ENCODE measurements at regions not wholly inside any gene's neighbourhood (a gene's known extent, or its start where the extent isn't known, plus 50 kb on each side); places are given as distances from the start of the nearest gene placed in this dataset.
"Not testable (repeated sequence)": the region's sequence is repeated elsewhere in the genome, so short reads cannot be mapped to it uniquely, and the experiment has no call there.

DNA sequence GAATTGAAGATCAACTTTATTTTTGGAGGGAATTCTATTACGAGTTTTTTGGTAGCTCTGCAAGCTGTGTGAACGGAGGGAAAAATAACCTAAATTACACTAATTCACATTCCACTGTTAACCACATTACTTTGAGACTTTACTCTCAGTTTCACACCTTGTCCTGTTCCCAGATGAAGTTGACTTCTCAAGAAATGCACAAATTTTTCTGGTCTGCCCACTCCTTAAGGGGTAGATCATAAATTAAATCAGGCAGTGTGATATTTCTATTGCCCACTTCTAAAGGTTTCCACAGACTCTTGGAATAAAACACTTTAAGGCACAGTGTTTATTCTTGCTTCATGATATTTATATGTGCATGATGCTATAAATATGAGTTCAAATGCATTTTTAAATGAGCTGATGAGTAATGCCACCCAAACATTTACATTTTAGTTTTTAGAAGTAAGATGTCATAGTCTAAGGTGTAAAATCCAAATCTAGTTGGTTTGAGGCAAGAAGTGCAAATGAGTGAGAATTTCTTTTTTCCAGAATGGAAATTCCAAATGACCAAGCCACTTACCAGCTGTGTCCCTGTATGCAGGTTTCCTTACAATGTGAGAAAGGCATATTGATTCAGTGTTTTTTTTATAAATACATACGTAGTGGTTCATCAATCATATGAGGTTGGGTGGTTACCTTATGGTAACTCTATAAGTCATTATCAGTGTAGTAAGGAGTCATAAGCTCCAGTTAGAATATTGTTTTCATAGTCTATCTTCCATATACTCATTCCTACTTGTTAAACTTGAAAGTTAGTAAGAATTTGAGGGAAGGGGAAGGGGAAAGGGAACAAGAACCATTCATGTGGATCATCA lies 437.7 kb upstream of the MEF2C start:
- H3K27ac ChIP-seq: no peak overlapping the region
- no peak for ATAC-seq
- intact Hi-C loops (cut with DNase I): no loop called here
- H3K36me3 ChIP-seq: no peaks in the 10 kb centered on the region
- no peaks in the 10 kb centered on the region for H3K27me3 ChIP-seq
- WGBS (ENCODE audit: insufficient coverage, low coverage, low lambda C conversion rate, missing lambda C conversion rate): 47% methylated on average over 3 of the region's 3 CpGs
- H3K9me3 ChIP-seq: no peaks in the 10 kb centered on the region
- TF ChIP-seq, protein P1, sequence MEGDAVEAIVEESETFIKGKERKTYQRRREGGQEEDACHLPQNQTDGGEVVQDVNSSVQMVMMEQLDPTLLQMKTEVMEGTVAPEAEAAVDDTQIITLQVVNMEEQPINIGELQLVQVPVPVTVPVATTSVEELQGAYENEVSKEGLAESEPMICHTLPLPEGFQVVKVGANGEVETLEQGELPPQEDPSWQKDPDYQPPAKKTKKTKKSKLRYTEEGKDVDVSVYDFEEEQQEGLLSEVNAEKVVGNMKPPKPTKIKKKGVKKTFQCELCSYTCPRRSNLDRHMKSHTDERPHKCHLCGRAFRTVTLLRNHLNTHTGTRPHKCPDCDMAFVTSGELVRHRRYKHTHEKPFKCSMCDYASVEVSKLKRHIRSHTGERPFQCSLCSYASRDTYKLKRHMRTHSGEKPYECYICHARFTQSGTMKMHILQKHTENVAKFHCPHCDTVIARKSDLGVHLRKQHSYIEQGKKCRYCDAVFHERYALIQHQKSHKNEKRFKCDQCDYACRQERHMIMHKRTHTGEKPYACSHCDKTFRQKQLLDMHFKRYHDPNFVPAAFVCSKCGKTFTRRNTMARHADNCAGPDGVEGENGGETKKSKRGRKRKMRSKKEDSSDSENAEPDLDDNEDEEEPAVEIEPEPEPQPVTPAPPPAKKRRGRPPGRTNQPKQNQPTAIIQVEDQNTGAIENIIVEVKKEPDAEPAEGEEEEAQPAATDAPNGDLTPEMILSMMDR (IDR thresholded peaks at IDR 0.05): no peak
- no peak for TF ChIP-seq POLR2A (IDR thresholded peaks at IDR 0.05)
- DNase-seq: no peak
- peaks cover 0 to 1% (median 0%) of the 10 kb centered on the region in 4 donors for H3K4me1 ChIP-seq
- H3K4me3 ChIP-seq: no peak overlapping the region

DNA sequence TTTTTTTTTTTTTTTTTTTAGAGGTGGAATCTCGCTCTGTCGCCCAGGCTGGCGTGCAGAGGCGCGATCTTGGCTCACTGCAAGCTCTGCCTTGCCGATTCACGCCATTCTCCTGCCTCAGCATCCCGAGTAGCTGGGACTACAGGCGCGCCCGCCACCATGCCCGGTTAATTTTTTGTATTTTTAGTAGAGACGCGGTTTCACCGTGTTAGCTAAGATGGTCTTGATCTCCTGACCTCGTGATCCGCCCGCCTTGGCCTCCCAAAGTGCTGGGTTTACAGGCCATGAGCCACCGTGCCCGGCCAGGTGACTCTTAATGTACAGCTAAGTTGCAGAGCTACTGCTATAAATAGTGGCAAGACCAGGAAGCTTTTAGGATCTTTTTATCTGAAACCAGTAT lies 434.9 kb upstream of the MEF2C start:
- H3K4me3 ChIP-seq; DNase-seq; H3K27me3 ChIP-seq; intact Hi-C loops (cut with DNase I); H3K36me3 ChIP-seq; H3K27ac ChIP-seq; ATAC-seq; H3K9me3 ChIP-seq: not testable (repeated sequence)
- WGBS (ENCODE audit: insufficient coverage, low coverage, low lambda C conversion rate, missing lambda C conversion rate): 94% methylated on average over 11 of the region's 20 CpGs
- peaks cover 0 to 11% (median 0%) of the 10 kb centered on the region in 4 donors for H3K4me1 ChIP-seq

DNA sequence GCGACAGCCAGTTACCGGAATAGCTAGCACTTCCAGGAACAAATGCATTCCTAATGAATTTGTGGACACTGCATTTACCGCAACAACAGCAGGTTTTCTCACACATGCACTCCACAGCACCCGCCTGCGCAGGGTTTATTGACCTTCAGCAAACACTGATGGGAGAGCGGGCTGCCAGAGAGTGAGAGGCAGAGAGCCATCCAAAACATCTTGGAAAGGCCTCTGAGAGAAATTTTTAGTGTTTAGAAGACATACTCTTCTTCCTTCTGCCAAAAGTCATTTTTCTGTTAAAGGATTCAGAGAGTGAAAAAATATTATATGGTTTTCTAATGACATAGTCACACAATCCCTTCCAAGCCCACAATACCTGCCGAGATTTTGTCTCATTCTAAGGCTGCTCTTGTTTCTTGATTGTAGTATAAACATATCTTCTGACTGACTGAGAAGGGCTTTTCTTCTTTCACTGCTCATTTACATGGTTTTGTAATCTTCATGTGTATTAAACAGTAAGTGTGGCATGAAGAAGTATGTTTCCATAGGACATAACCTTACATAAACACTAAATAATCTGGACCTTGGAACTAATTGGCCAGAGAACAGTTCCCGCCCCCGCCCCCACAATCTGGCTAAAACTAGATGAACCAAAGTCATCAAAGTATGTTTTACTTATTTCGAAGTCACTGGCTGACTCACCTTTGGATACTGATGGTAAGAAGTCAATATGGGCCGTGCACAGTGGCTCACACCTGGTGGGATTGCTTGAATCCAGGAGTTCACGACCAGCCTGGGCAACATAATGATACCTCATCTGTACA lies 432.5 kb upstream of the MEF2C start:
- intact Hi-C loops (cut with DNase I): no loop called here
- WGBS (ENCODE audit: insufficient coverage, low coverage, low lambda C conversion rate, missing lambda C conversion rate): 30% methylated on average over 12 of the region's 12 CpGs
- TF ChIP-seq, protein P1 (IDR thresholded peaks at IDR 0.05): no peak
- no peak for TF ChIP-seq POLR2A (IDR thresholded peaks at IDR 0.05)
- DNase-seq: peak in 2 of 3 donors; percentile 62 to 65
- ATAC-seq: peak; percentile 77 to 95 (median 88)
- H3K27ac ChIP-seq: no peak overlapping the region
- no peaks in the 10 kb centered on the region for H3K9me3 ChIP-seq
- H3K36me3 ChIP-seq: no peaks in the 10 kb centered on the region
- no peak overlapping the region for H3K4me3 ChIP-seq
- no peaks in the 10 kb centered on the region for H3K27me3 ChIP-seq
- H3K4me1 ChIP-seq: peaks cover 0 to 11% (median 0%) of the 10 kb centered on the region in 4 donors

DNA sequence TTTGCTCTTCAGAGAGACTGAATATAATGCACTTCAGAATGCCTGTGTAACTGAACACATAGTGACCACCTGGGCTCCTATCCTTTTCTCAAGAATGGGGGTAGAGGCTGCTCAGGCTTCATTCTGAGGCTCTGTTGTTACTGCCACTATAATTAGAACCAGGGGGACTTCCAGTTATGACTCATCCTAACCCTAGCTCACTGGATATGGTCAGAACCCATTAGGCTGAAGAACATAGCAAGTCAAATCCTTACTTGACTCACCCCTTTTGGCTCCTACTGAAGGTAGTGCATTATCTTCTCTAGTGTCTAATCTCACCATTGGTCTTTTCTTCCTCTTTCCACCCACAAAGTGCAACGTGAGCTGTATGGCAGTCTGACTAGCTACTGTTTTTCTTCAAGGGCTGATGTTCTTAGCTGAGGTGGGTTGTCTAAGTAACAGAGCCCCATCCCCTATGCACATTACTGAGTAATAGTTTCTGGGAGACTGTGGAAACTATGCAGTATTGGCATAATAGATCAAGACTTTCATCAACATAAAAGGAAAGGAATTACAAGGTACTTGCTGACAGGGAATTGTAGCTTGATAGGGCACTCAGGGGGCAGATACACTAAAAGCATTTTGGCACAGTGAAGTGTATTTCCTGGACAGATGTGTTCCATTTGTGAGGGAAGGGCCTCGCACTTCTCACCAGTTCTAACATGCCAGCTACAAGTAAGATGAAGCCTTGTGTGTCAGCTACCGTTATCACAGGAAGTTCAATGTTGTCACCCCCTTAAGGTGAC lies 431.0 kb upstream of the MEF2C start:
- Histone ChIP-seq H3K36me3 (no peaks in the 10 kb centered on the region), H3K4me1 (peaks cover 0 to 11% (median 0%) of the 10 kb centered on the region in 4 donors), H3K27me3 (no peaks in the 10 kb centered on the region), H3K9me3 (no peaks in the 10 kb centered on the region), H3K4me3 (no peak overlapping the region), H3K27ac (no peak overlapping the region)
- ATAC-seq (peak in 2 of 4 donors; percentile 35 to 43), DNase-seq (no peak)
- WGBS (ENCODE audit: insufficient coverage, low coverage, low lambda C conversion rate, missing lambda C conversion rate): 20% methylated on average over 2 of the region's 3 CpGs
- TF ChIP-seq, protein P1 (IDR thresholded peaks at IDR 0.05): no peak
- no peak for TF ChIP-seq POLR2A (IDR thresholded peaks at IDR 0.05)
- intact Hi-C loops (cut with DNase I): no loop called here
